ELR (cell line): ENCODE measurements at regions not wholly inside any gene's neighbourhood (a gene's known extent, or its start where the extent isn't known, plus 50 kb on each side); places are given as distances from the start of the nearest gene placed in this dataset.

ENCODE experiments used
- DNase-seq: peaks from one replicate; pipeline ENCODE4 v3.0.0-alpha.2; 2015; ENCODE audit warnings: low read depth

- DNase-seq = peak; percentile 66
These were observed 71.6 kb upstream of the DST start for GRCh38 chr6:56714273-56714672.

DNA sequence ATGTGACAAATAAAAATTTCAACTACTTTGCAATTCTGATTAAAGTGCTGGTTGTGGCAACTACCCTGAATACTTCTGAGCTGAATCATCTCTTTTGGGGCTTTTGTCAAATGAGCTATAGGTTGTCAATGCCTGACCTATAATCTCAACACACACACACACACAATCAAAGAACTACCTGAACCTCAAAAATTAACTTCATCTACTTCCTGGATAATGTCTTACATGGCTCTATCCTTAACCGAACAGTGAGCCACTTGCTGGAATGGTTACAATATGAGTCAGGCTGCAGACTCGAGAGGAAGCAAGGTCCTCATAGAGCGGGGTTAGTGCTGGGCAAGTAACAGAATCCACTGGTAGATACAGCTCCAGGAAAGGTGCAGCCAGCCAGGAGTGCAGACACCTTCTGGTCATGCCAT lies 70.6 kb upstream of the DST start:
- peak; percentile 95 for DNase-seq

GRCh38 chr6:56710967-56711366 lies 68.3 kb upstream of the DST start:
- no peak for DNase-seq

GRCh38 chr6:56709650-56710049 lies 67.0 kb upstream of the DST start:
- DNase-seq = no peak

- DNase-seq = peak; percentile 92
These were observed 66.3 kb upstream of the DST start for GRCh38 chr6:56708810-56709597.

- DNase-seq = no peak
These were observed 64.5 kb upstream of the DST start for GRCh38 chr6:56706981-56707726.

- DNase-seq = peak; percentile 62
These were observed 56.5 kb upstream of the DST start for GRCh38 chr6:56699066-56699654.

- peak; percentile 68 for DNase-seq
These were observed 53.0 kb upstream of the DST start for GRCh38 chr6:56695702-56696101.

DNA sequence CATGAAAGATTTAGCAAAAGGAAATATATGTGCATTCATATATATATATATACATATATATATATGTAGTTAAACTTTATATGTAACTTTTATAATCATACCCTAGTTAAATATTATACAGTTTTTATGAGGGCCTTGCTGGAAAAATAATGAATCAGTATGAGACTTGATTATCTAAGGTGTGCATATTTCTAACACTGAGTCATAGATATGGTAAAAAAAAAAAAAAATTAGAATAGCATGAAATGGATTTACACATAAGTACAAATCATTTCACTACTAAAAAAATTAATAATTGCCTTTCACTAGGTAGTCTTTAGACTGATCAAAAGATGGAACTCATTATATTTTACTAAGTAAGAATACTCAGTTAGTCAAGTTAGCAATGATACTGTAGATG lies 51.3 kb upstream of the DST start:
- peak; percentile 49 for DNase-seq

DNA sequence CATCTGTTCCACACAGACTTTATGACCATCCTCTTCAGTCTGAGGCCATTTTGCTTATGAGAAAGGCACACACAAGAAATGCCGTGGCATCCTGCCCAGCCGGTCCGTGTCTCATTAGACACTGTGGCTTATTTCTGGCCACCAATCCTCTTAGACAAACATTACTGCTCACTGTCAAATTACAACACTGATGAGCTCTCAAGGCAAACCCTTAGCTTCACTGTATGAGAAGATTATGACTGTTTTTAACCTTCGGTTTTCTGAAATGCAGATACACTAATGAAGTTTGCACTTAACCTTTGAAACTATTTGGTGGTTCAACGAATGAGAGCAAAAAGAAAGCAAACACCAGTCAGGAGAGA lies 50.5 kb upstream of the DST start:
- DNase-seq = peak; percentile 88

- peak; percentile 64 for DNase-seq
These were observed 50.0 kb upstream of the DST start for GRCh38 chr6:56692523-56693245.
